ENCODE measurements at regions not wholly inside any gene's neighbourhood (a gene's known extent, or its start where the extent isn't known, plus 50 kb on each side); places are given as distances from the start of the nearest gene placed in this dataset.

DNA sequence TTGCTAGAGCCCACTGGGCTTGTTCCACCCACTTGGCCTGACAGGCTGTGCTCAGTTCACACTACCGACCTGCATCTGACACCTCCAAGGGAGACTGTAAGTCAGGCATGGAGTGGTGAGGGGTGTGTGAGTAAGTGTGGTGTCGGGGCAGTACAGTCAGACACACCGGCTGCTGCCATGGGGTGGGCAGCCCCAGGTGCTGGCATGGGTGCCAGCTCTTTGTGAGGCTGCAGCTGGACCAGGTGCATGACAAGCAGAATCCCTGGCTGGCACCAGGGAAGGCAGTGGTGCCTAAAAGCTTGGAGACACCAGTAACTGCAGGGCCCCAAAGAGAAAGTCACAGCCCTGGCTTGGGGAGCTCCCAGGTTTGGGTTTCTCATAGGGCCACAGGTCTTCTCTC is 665.0 kb downstream of the SH3BGRL start:
- TF ChIP-seq, protein P1, sequence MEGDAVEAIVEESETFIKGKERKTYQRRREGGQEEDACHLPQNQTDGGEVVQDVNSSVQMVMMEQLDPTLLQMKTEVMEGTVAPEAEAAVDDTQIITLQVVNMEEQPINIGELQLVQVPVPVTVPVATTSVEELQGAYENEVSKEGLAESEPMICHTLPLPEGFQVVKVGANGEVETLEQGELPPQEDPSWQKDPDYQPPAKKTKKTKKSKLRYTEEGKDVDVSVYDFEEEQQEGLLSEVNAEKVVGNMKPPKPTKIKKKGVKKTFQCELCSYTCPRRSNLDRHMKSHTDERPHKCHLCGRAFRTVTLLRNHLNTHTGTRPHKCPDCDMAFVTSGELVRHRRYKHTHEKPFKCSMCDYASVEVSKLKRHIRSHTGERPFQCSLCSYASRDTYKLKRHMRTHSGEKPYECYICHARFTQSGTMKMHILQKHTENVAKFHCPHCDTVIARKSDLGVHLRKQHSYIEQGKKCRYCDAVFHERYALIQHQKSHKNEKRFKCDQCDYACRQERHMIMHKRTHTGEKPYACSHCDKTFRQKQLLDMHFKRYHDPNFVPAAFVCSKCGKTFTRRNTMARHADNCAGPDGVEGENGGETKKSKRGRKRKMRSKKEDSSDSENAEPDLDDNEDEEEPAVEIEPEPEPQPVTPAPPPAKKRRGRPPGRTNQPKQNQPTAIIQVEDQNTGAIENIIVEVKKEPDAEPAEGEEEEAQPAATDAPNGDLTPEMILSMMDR (IDR thresholded peaks at IDR 0.05), result no peak
- no peak for TF ChIP-seq POLR2AphosphoS5 (IDR thresholded peaks at IDR 0.05)
- TF ChIP-seq POLR2A (IDR thresholded peaks at IDR 0.05), result no peak
